Stimulated activated effector memory CD8-positive, alpha-beta T cell treated with anti-CD3 and anti-CD28 coated beads, Interleukin-12 subunit alpha, Interleukin-12 subunit beta, amount 100 ng/mL, for 72 hours (primary cell): ENCODE measurements at regions not wholly inside any gene's neighbourhood (a gene's known extent, or its start where the extent isn't known, plus 50 kb on each side); places are given as distances from the start of the nearest gene placed in this dataset.
"Not testable (repeated sequence)": the region's sequence is repeated elsewhere in the genome, so short reads cannot be mapped to it uniquely, and the experiment has no call there.

ENCODE experiments used
- ATAC-seq: fragments of 150-1000 bp; cut with Tn5 transposase; 2 replicates; pipeline ENCODE4 v1.10.0; 2021
- DNase-seq, 2 donors: peaks; one replicate each; pipeline ENCODE4 v3.0.0; 2021 to 2022; ENCODE audit warnings: low spot score in 2 of 2
- H3K27ac Mint-ChIP-seq: one replicate; pipeline ENCODE4 v1.8.0; 2022; ENCODE audit warnings: mild to moderate bottlenecking, mixed read lengths
- H3K36me3 Mint-ChIP-seq: one replicate; pipeline ENCODE4 v1.8.0; 2022; ENCODE audit warnings: mild to moderate bottlenecking, mixed read lengths
- H3K4me1 Mint-ChIP-seq: one replicate; pipeline ENCODE4 v1.8.0; 2022; ENCODE audit warnings: mixed read lengths
- H3K4me3 Mint-ChIP-seq: one replicate; pipeline ENCODE4 v1.8.0; 2022; ENCODE audit warnings: mild to moderate bottlenecking, mixed read lengths
- H3K9me3 Mint-ChIP-seq: one replicate; pipeline ENCODE4 v1.8.0; 2022; ENCODE audit warnings: mixed read lengths

GRCh38 chr20:46785958-46786357 is 76.5 kb downstream of the SLC2A10 start:
- ATAC-seq: no peak
- Mint-ChIP-seq H3K4me1 (no peaks in the 10 kb centered on the region), H3K4me3 (no peak overlapping the region), H3K27ac (no peak overlapping the region), H3K36me3 (no peaks in the 10 kb centered on the region), H3K9me3 (no peaks in the 10 kb centered on the region)
- DNase-seq: no peak

GRCh38 chr20:46786566-46786965 is 77.1 kb downstream of the SLC2A10 start:
- Mint-ChIP-seq H3K27ac (no peak overlapping the region), H3K36me3 (no peaks in the 10 kb centered on the region), H3K4me1 (no peaks in the 10 kb centered on the region), H3K9me3 (no peaks in the 10 kb centered on the region), H3K4me3 (no peak overlapping the region)
- DNase-seq: no peak
- no peak for ATAC-seq

GRCh38 chr20:46787991-46788762 is 78.7 kb downstream of the SLC2A10 start:
- Mint-ChIP-seq H3K4me1 (no peaks in the 10 kb centered on the region), H3K9me3 (no peaks in the 10 kb centered on the region), H3K4me3 (no peak overlapping the region), H3K36me3 (no peaks in the 10 kb centered on the region), H3K27ac (no peak overlapping the region)
- ATAC-seq: no peak
- no peak for DNase-seq

- H3K9me3 Mint-ChIP-seq, H3K27ac Mint-ChIP-seq, H3K4me1 Mint-ChIP-seq, H3K36me3 Mint-ChIP-seq, DNase-seq, H3K4me3 Mint-ChIP-seq, ATAC-seq: not testable (repeated sequence)
These were observed 79.3 kb downstream of the SLC2A10 start for GRCh38 chr20:46788763-46789091.

GRCh38 chr20:46789339-46790028 is 80.0 kb downstream of the SLC2A10 start:
- DNase-seq (no peak), ATAC-seq (no peak)
- Mint-ChIP-seq H3K4me1 (no peaks in the 10 kb centered on the region), H3K9me3 (no peaks in the 10 kb centered on the region), H3K27ac (no peak overlapping the region), H3K4me3 (no peak overlapping the region), H3K36me3 (no peaks in the 10 kb centered on the region)

- ATAC-seq: no peak
- no peak for DNase-seq
- H3K4me3 Mint-ChIP-seq: no peak overlapping the region
- H3K9me3 Mint-ChIP-seq: no peaks in the 10 kb centered on the region
- no peak overlapping the region for H3K27ac Mint-ChIP-seq
- H3K4me1 Mint-ChIP-seq: no peaks in the 10 kb centered on the region
- H3K36me3 Mint-ChIP-seq: no peaks in the 10 kb centered on the region
These were observed 82.4 kb downstream of the SLC2A10 start for GRCh38 chr20:46791722-46792416.

GRCh38 chr20:46797206-46797605 is 87.8 kb downstream of the SLC2A10 start:
- Mint-ChIP-seq H3K27ac (no peak overlapping the region), H3K4me1 (no peaks in the 10 kb centered on the region), H3K36me3 (no peaks in the 10 kb centered on the region), H3K4me3 (no peak overlapping the region), H3K9me3 (no peaks in the 10 kb centered on the region)
- ATAC-seq: no peak
- DNase-seq: no peak

GRCh38 chr20:46798430-46798829 is 89.0 kb downstream of the SLC2A10 start:
- no peaks in the 10 kb centered on the region for H3K4me1 Mint-ChIP-seq
- ATAC-seq (no peak), DNase-seq (no peak)
- no peaks in the 10 kb centered on the region for H3K9me3 Mint-ChIP-seq
- H3K27ac Mint-ChIP-seq: no peak overlapping the region
- no peak overlapping the region for H3K4me3 Mint-ChIP-seq
- H3K36me3 Mint-ChIP-seq: no peaks in the 10 kb centered on the region

- no peak overlapping the region for H3K4me3 Mint-ChIP-seq
- no peak for DNase-seq
- no peaks in the 10 kb centered on the region for H3K4me1 Mint-ChIP-seq
- no peaks in the 10 kb centered on the region for H3K9me3 Mint-ChIP-seq
- no peaks in the 10 kb centered on the region for H3K36me3 Mint-ChIP-seq
- no peak overlapping the region for H3K27ac Mint-ChIP-seq
- ATAC-seq: no peak
These were observed 90.4 kb downstream of the SLC2A10 start for GRCh38 chr20:46799781-46800408.

- Mint-ChIP-seq H3K4me3 (no peak overlapping the region), H3K4me1 (no peaks in the 10 kb centered on the region), H3K36me3 (no peaks in the 10 kb centered on the region), H3K9me3 (no peaks in the 10 kb centered on the region), H3K27ac (no peak overlapping the region)
- no peak for DNase-seq
- ATAC-seq: no peak
These were observed 91.0 kb downstream of the SLC2A10 start for GRCh38 chr20:46800409-46800804.

GRCh38 chr20:46801003-46801702 is 91.7 kb downstream of the SLC2A10 start:
- Mint-ChIP-seq H3K9me3 (no peaks in the 10 kb centered on the region), H3K4me1 (no peaks in the 10 kb centered on the region), H3K4me3 (no peak overlapping the region), H3K36me3 (no peaks in the 10 kb centered on the region), H3K27ac (no peak overlapping the region)
- ATAC-seq: no peak
- no peak for DNase-seq

GRCh38 chr20:46802722-46803121 is 91.9 kb upstream of the EYA2 start:
- no peak for DNase-seq
- H3K4me3 Mint-ChIP-seq: no peak overlapping the region
- no peak overlapping the region for H3K27ac Mint-ChIP-seq
- no peaks in the 10 kb centered on the region for H3K4me1 Mint-ChIP-seq
- no peaks in the 10 kb centered on the region for H3K36me3 Mint-ChIP-seq
- H3K9me3 Mint-ChIP-seq: no peaks in the 10 kb centered on the region
- no peak for ATAC-seq

GRCh38 chr20:46803123-46804020 is 91.3 kb upstream of the EYA2 start:
- no peak overlapping the region for H3K4me3 Mint-ChIP-seq
- no peaks in the 10 kb centered on the region for H3K9me3 Mint-ChIP-seq
- DNase-seq (no peak), ATAC-seq (no peak)
- H3K4me1 Mint-ChIP-seq: no peaks in the 10 kb centered on the region
- no peak overlapping the region for H3K27ac Mint-ChIP-seq
- no peaks in the 10 kb centered on the region for H3K36me3 Mint-ChIP-seq

GRCh38 chr20:46804126-46804525 is 90.5 kb upstream of the EYA2 start:
- Mint-ChIP-seq H3K4me3 (no peak overlapping the region), H3K36me3 (no peaks in the 10 kb centered on the region), H3K9me3 (no peaks in the 10 kb centered on the region), H3K4me1 (no peaks in the 10 kb centered on the region), H3K27ac (no peak overlapping the region)
- DNase-seq (no peak), ATAC-seq (no peak)
